Activated CD4-positive, alpha-beta T cell treated with anti-CD3 and anti-CD28 coated beads for 36 hours (primary cell): ENCODE measurements at regions not wholly inside any gene's neighbourhood (a gene's known extent, or its start where the extent isn't known, plus 50 kb on each side); places are given as distances from the start of the nearest gene placed in this dataset.

Experiments
- ATAC-seq: fragments of 200-7000 bp; cut with Tn5 transposase; one replicate; pipeline ENCODE4 v1.10.0; 2021; ENCODE audit warnings: mild to moderate bottlenecking, moderate library complexity
- CTCF ChIA-PET: fragments of 350-600 bp; sonication (Branson Sonifier 250); formaldehyde crosslinking; loops from one replicate; lab custom pipeline; 2021; ENCODE audit warnings: antibody characterized with exemption; lab: Charles Lee
- POLR2A ChIA-PET: fragments of 350-600 bp; sonication (Branson Sonifier 250); formaldehyde crosslinking; loops from one replicate; lab custom pipeline; 2021; ENCODE audit warnings: antibody characterized with exemption, inconsistent platforms; lab: Charles Lee
- DNase-seq: peaks from one replicate; pipeline ENCODE4 v3.0.0-alpha.2; 2020
- H3K27ac Mint-ChIP-seq: one replicate; pipeline ENCODE4 v1.8.0; 2021; ENCODE audit warnings: mixed read lengths
- H3K27me3 Mint-ChIP-seq: one replicate; pipeline ENCODE4 v1.8.0; 2021; ENCODE audit warnings: mixed read lengths
- H3K36me3 Mint-ChIP-seq: one replicate; pipeline ENCODE4 v1.8.0; 2021; ENCODE audit warnings: low read depth, mixed read lengths
- H3K4me1 Mint-ChIP-seq: one replicate; pipeline ENCODE4 v1.8.0; 2021; ENCODE audit warnings: mixed read lengths
- H3K4me3 Mint-ChIP-seq: one replicate; pipeline ENCODE4 v1.8.0; 2021; ENCODE audit warnings: mild to moderate bottlenecking, moderate library complexity, mixed read lengths
- H3K9me3 Mint-ChIP-seq: one replicate; pipeline ENCODE4 v1.8.0; 2021; ENCODE audit warnings: low read depth, mixed read lengths
- intact Hi-C, 2 experiments: fragments of 100-400 bp; cut with DNase I in 1 of 2; cut with micrococcal nuclease in 1 of 2; formaldehyde crosslinking; loops; one replicate each; pipeline versions ENCODE4 v1.14.2 to v1.15.1; 2022 to 2024; cut with DNase I, micrococcal nuclease

GRCh38 chr4:175341203-175341755 is 423.1 kb downstream of the ADAM29 start:
- H3K9me3 Mint-ChIP-seq = peaks cover 8% of the 10 kb centered on the region
- no peak overlapping the region for H3K27ac Mint-ChIP-seq
- H3K4me3 Mint-ChIP-seq = no peak overlapping the region
- no peak for ATAC-seq
- ChIA-PET CTCF (no interaction called here), POLR2A (no interaction called here)
- no peaks in the 10 kb centered on the region for H3K27me3 Mint-ChIP-seq
- no peaks in the 10 kb centered on the region for H3K36me3 Mint-ChIP-seq
- intact Hi-C loops = no loop called here
- H3K4me1 Mint-ChIP-seq = no peaks in the 10 kb centered on the region
- DNase-seq = no peak

GRCh38 chr4:175346376-175346775 is 428.2 kb downstream of the ADAM29 start:
- CTCF ChIA-PET = no interaction called here
- no peak overlapping the region for H3K4me3 Mint-ChIP-seq
- intact Hi-C loops = no loop called here

GRCh38 chr4:175350246-175350645 is 432.1 kb downstream of the ADAM29 start:
- POLR2A ChIA-PET = no interaction called here
- intact Hi-C loops = no loop called here
- ATAC-seq = no peak
- CTCF ChIA-PET = no interaction called here
- H3K27ac Mint-ChIP-seq = no peak overlapping the region
- H3K9me3 Mint-ChIP-seq = no peaks in the 10 kb centered on the region
- H3K4me3 Mint-ChIP-seq = no peak overlapping the region
- H3K36me3 Mint-ChIP-seq = no peaks in the 10 kb centered on the region
- H3K27me3 Mint-ChIP-seq = no peaks in the 10 kb centered on the region
- DNase-seq = no peak
- no peaks in the 10 kb centered on the region for H3K4me1 Mint-ChIP-seq

More at GRCh38 chr4:175346376-175346775, 428.2 kb downstream of the ADAM29 start:
- Mint-ChIP-seq H3K36me3 (no peaks in the 10 kb centered on the region), H3K9me3 (peaks cover 8% of the 10 kb centered on the region), H3K27me3 (no peaks in the 10 kb centered on the region), H3K4me1 (no peaks in the 10 kb centered on the region), H3K27ac (no peak overlapping the region)
- ATAC-seq = no peak
- POLR2A ChIA-PET = no interaction called here
- DNase-seq = no peak

GRCh38 chr4:175351473-175351872 is 433.3 kb downstream of the ADAM29 start:
- Mint-ChIP-seq H3K4me3 (no peak overlapping the region), H3K4me1 (no peaks in the 10 kb centered on the region), H3K9me3 (no peaks in the 10 kb centered on the region), H3K27ac (no peak overlapping the region), H3K36me3 (no peaks in the 10 kb centered on the region), H3K27me3 (no peaks in the 10 kb centered on the region)
- POLR2A ChIA-PET = no interaction called here
- ATAC-seq = no peak
- intact Hi-C loops = no loop called here
- CTCF ChIA-PET = no interaction called here
- no peak for DNase-seq

GRCh38 chr4:175369087-175369486 is 443.0 kb downstream of the GPM6A start:
- no peak for DNase-seq
- Mint-ChIP-seq H3K9me3 (no peaks in the 10 kb centered on the region), H3K27me3 (no peaks in the 10 kb centered on the region), H3K36me3 (no peaks in the 10 kb centered on the region), H3K4me3 (no peak overlapping the region), H3K4me1 (no peaks in the 10 kb centered on the region), H3K27ac (no peak overlapping the region)
- CTCF ChIA-PET = no interaction called here
- intact Hi-C loops = no loop called here
- ATAC-seq = no peak
- POLR2A ChIA-PET = no interaction called here

- intact Hi-C loops = no loop called here
- DNase-seq (no peak), ATAC-seq (no peak)
- POLR2A ChIA-PET = no interaction called here
- Mint-ChIP-seq H3K4me3 (no peak overlapping the region), H3K27ac (no peak overlapping the region), H3K27me3 (no peaks in the 10 kb centered on the region), H3K9me3 (no peaks in the 10 kb centered on the region), H3K4me1 (no peaks in the 10 kb centered on the region), H3K36me3 (no peaks in the 10 kb centered on the region)
- CTCF ChIA-PET = no interaction called here
Measured at GRCh38 chr4:175371091-175371490, 441.0 kb downstream of the GPM6A start.

GRCh38 chr4:175373031-175373430 is 439.0 kb downstream of the GPM6A start:
- H3K27me3 Mint-ChIP-seq = no peaks in the 10 kb centered on the region
- no peak for DNase-seq

GRCh38 chr4:175374459-175374858 is 437.6 kb downstream of the GPM6A start:
- intact Hi-C loops = no loop called here
- H3K27me3 Mint-ChIP-seq = no peaks in the 10 kb centered on the region
- no peaks in the 10 kb centered on the region for H3K4me1 Mint-ChIP-seq
- DNase-seq = no peak
- H3K36me3 Mint-ChIP-seq = no peaks in the 10 kb centered on the region
- no peak for ATAC-seq
- CTCF ChIA-PET = no interaction called here
- H3K9me3 Mint-ChIP-seq = no peaks in the 10 kb centered on the region
- no peak overlapping the region for H3K4me3 Mint-ChIP-seq
- POLR2A ChIA-PET = no interaction called here
- H3K27ac Mint-ChIP-seq = no peak overlapping the region

More at GRCh38 chr4:175373031-175373430, 439.0 kb downstream of the GPM6A start:
- no peaks in the 10 kb centered on the region for H3K36me3 Mint-ChIP-seq
- ChIA-PET CTCF (no interaction called here), POLR2A (no interaction called here)
- no peak overlapping the region for H3K27ac Mint-ChIP-seq
- H3K4me1 Mint-ChIP-seq = no peaks in the 10 kb centered on the region
- ATAC-seq = no peak
- intact Hi-C loops = no loop called here
- H3K9me3 Mint-ChIP-seq = no peaks in the 10 kb centered on the region
- no peak overlapping the region for H3K4me3 Mint-ChIP-seq

GRCh38 chr4:175376287-175376977 is 435.6 kb downstream of the GPM6A start:
- no peaks in the 10 kb centered on the region for H3K27me3 Mint-ChIP-seq
- H3K4me1 Mint-ChIP-seq = no peaks in the 10 kb centered on the region
- no peaks in the 10 kb centered on the region for H3K36me3 Mint-ChIP-seq
- no peaks in the 10 kb centered on the region for H3K9me3 Mint-ChIP-seq
- POLR2A ChIA-PET = no interaction called here
- intact Hi-C loops = no loop called here
- CTCF ChIA-PET = no interaction called here
- no peak overlapping the region for H3K27ac Mint-ChIP-seq
- no peak for DNase-seq
- ATAC-seq = no peak
- H3K4me3 Mint-ChIP-seq = no peak overlapping the region

- CTCF ChIA-PET = no interaction called here
- Mint-ChIP-seq H3K9me3 (no peaks in the 10 kb centered on the region), H3K4me3 (no peak overlapping the region), H3K4me1 (no peaks in the 10 kb centered on the region), H3K27me3 (no peaks in the 10 kb centered on the region), H3K27ac (no peak overlapping the region), H3K36me3 (no peaks in the 10 kb centered on the region)
- ATAC-seq (no peak), DNase-seq (no peak)
- intact Hi-C loops = no loop called here
- POLR2A ChIA-PET = no interaction called here
Measured at GRCh38 chr4:175377203-175377602, 434.9 kb downstream of the GPM6A start.

GRCh38 chr4:175378372-175378771 is 433.7 kb downstream of the GPM6A start:
- H3K27ac Mint-ChIP-seq = no peak overlapping the region
- H3K27me3 Mint-ChIP-seq = no peaks in the 10 kb centered on the region
- H3K36me3 Mint-ChIP-seq = no peaks in the 10 kb centered on the region
- no peaks in the 10 kb centered on the region for H3K4me1 Mint-ChIP-seq
- no peak for DNase-seq
- no peaks in the 10 kb centered on the region for H3K9me3 Mint-ChIP-seq
- no peak overlapping the region for H3K4me3 Mint-ChIP-seq
- intact Hi-C loops = no loop called here
- no peak for ATAC-seq
- ChIA-PET CTCF (no interaction called here), POLR2A (no interaction called here)

- Mint-ChIP-seq H3K36me3 (no peaks in the 10 kb centered on the region), H3K4me1 (no peaks in the 10 kb centered on the region), H3K27me3 (no peaks in the 10 kb centered on the region), H3K9me3 (no peaks in the 10 kb centered on the region), H3K4me3 (no peak overlapping the region), H3K27ac (no peak overlapping the region)
- ChIA-PET POLR2A (no interaction called here), CTCF (no interaction called here)
- no peak for ATAC-seq
- no peak for DNase-seq
- intact Hi-C loops = no loop called here
Measured at GRCh38 chr4:175380841-175381240, 431.2 kb downstream of the GPM6A start.
